ENCODE measurements at regions not wholly inside any gene's neighbourhood (a gene's known extent, or its start where the extent isn't known, plus 50 kb on each side); places are given as distances from the start of the nearest gene placed in this dataset.

DNA sequence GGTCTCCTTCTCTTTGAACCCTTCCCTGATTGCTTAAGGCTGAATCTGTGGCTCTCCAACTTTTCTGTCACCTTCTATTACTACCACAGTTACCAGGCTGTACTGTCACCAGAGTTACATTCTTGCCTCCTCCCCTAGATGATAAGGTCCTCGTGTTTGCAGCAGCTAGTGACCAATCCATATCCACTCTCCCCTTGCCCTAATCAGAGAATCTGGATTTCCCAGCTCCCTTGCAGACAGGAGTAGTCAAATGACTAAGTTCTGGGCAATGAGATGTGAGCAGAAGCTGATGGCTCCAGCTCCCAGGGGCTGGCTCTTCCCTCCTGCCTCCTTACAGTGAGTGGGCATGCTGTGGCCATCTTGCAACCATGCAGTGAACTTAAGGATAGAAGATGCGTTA lies 95.4 kb upstream of the VGLL4 start:
- TF ChIP-seq, protein P1, sequence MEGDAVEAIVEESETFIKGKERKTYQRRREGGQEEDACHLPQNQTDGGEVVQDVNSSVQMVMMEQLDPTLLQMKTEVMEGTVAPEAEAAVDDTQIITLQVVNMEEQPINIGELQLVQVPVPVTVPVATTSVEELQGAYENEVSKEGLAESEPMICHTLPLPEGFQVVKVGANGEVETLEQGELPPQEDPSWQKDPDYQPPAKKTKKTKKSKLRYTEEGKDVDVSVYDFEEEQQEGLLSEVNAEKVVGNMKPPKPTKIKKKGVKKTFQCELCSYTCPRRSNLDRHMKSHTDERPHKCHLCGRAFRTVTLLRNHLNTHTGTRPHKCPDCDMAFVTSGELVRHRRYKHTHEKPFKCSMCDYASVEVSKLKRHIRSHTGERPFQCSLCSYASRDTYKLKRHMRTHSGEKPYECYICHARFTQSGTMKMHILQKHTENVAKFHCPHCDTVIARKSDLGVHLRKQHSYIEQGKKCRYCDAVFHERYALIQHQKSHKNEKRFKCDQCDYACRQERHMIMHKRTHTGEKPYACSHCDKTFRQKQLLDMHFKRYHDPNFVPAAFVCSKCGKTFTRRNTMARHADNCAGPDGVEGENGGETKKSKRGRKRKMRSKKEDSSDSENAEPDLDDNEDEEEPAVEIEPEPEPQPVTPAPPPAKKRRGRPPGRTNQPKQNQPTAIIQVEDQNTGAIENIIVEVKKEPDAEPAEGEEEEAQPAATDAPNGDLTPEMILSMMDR (IDR thresholded peaks at IDR 0.05; ENCODE audit: low read depth, low read length, poor library complexity, severe bottlenecking), result no peak
- TF ChIP-seq EZH2phosphoT487 (IDR thresholded peaks at IDR 0.05; ENCODE audit: borderline replicate concordance, low read length), result no peak
